Transverse colon (tissue), 3 donors: ENCODE measurements at regions not wholly inside any gene's neighbourhood (a gene's known extent, or its start where the extent isn't known, plus 50 kb on each side); places are given as distances from the start of the nearest gene placed in this dataset.

Source experiments
- POLR2A ChIP-seq: fragments of 450-650 bp; IDR thresholded peaks from one replicate; pipeline ENCODE4 v1.6.1; 2016; ENCODE audit warnings: antibody characterized with exemption, mild to moderate bottlenecking, moderate library complexity
- TF ChIP-seq, protein P1 (sequence below), 5 experiments: fragments of 200-600 bp in 3 of 5; fragments of 450-650 bp in 2 of 5; sonication (generic) in 3 of 5; IDR thresholded peaks; 1 replicate in 2 of 5; 2 replicates in 3 of 5; pipeline ENCODE4 v1.5.1; 2016 to 2017; ENCODE audit warnings: antibody characterized with exemption in 5 of 5, inconsistent platforms in 3 of 5, mild to moderate bottlenecking in 2 of 5, moderate library complexity in 1 of 5

- no peak for TF ChIP-seq POLR2A
- TF ChIP-seq, protein P1, sequence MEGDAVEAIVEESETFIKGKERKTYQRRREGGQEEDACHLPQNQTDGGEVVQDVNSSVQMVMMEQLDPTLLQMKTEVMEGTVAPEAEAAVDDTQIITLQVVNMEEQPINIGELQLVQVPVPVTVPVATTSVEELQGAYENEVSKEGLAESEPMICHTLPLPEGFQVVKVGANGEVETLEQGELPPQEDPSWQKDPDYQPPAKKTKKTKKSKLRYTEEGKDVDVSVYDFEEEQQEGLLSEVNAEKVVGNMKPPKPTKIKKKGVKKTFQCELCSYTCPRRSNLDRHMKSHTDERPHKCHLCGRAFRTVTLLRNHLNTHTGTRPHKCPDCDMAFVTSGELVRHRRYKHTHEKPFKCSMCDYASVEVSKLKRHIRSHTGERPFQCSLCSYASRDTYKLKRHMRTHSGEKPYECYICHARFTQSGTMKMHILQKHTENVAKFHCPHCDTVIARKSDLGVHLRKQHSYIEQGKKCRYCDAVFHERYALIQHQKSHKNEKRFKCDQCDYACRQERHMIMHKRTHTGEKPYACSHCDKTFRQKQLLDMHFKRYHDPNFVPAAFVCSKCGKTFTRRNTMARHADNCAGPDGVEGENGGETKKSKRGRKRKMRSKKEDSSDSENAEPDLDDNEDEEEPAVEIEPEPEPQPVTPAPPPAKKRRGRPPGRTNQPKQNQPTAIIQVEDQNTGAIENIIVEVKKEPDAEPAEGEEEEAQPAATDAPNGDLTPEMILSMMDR (IDR thresholded peaks at IDR 0.05), result no peak
Measured at GRCh38 chr15:88992216-88992615, 79.0 kb upstream of the MFGE8 start.
